Stromal cell of bone marrow (primary cell): ENCODE measurements at regions not wholly inside any gene's neighbourhood (a gene's known extent, or its start where the extent isn't known, plus 50 kb on each side); places are given as distances from the start of the nearest gene placed in this dataset.
"Not testable (repeated sequence)": the region's sequence is repeated elsewhere in the genome, so short reads cannot be mapped to it uniquely, and the experiment has no call there.

Source experiments
- DNase-seq: peaks from one replicate; pipeline ENCODE4 v3.0.0-alpha.2; 2012; ENCODE audit warnings: low read depth

DNA sequence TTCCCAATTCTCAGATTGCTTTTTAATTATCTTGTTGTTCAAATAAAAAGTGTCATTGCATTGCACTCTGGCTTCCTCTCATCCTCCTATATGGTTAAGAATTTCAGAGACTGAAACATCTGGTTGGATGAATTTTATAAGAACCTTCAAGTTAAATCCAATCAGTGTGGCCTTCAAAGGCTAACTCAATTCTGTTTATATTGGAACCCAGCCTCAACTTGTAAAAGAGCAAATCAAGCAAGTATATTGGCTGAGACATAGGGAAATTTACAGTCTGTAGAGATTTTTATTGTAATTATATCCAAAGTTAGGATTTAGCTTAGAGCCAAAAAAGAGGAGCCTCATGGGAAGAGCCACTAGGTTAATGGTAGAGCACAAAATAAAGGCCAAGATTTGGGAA, 159.9 kb upstream of the FER start:
- DNase-seq, result no peak

GRCh38 chr5:108581026-108581425, 166.7 kb upstream of the FER start:
- DNase-seq, result no peak

DNA sequence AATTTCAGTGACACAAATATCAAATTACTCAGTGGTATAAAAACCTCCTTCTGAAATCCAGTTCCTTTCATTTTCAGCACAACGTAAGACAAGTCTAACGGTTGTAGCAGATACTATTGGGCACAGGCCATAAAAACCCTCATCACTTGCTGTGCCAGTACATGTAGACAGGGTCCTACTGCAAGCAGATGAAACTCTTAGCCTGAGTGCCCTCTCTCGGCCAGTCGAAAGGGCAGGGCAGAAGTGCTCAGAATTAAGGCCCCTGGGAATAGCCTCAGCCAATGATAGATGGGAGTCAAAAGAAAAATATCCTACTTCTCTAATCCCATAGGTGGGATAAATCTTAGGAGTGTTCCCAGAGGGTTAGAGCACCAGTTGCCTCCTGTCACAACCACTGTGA, 168.5 kb upstream of the FER start:
- DNase-seq, result no peak

DNA sequence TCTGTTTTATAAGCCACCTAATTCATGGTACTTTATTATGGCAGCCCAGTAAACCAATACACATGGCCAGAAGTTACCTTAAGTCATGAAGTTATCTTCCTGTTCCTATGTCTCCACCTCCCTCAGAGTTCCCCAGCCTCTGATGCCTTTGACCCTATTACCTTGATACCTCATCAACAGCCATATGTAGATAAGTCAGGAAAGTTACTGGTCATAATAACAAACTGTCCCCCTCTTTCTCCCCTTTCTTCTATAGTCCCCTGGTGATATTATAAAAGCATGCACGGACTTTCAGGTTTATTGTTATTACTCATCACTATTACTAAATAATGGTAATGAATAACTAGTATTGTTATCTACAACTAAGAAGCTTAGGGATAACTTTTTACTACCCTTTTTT, 168.9 kb upstream of the FER start:
- no peak for DNase-seq

DNA sequence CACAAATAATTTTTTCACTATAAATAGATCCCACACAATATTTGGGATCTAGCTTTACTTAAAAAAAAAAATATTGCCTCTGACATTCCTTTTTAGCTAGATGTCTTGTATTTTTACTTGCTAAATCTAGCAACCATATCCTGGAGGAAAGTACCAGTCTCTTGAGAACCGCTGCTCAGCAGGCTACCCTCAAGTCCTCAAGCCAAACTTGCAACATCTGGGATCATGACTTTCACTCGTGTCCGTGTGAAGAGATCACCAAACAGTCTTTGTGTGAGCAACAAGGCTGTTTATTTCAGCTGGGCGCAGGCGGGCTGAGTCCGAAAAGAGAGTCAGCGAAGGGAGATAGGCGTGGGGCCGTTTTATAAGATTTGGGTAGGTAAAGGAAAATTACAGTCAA, 180.3 kb upstream of the FER start:
- DNase-seq, result no peak

- no peak for DNase-seq
These were observed 182.5 kb upstream of the FBXL17 start for GRCh38 chr5:108564441-108564840.

DNA sequence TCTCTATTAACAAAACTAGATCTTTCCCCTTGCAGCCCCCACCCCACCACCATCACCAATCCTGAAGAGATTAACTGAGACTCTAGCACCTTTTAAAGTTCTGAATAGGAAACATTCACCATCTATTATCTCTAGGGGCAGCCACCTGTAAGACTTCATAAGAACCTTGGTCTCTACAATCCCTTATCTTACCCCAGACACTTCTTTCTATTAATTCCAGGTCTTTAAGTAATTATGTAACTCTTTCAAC, 180.2 kb upstream of the FBXL17 start:
- no peak for DNase-seq

DNA sequence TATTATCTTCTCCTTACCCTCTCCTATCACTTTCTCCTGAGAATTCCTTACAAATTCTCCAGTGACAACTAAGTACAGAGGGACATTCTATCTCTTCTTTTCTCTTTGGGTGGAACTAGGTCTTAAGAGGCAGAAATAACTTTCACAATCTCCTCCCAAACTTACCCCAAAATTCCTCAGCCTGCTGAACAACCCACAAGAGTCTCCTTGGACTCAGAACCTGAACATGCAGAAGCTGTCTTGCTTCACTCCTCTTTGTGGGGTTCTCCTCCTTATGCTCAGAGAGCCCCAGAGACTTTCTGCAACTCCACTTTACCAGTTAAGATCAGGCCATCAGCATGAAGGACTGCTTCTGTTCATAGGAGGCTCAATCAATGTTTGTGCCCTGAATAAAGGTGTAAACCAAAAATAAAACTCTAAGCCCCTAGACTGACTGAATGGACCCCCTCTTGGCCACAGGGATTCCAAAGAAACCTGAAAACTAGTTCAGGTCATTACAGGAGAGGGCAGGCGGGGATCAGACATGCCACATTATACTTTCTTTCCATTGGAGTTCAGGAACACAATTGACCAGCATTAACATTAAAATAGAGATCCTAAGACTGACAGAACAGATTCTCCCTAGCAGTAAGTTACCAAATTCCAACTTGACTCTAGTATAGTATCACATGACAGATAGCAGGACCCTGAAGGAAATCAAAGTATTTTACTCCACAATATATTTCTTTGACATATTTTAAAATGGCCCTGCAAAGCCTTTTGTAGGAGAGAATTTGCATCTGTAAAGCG, 179.7 kb upstream of the FBXL17 start:
- DNase-seq, result peak; percentile 31

DNA sequence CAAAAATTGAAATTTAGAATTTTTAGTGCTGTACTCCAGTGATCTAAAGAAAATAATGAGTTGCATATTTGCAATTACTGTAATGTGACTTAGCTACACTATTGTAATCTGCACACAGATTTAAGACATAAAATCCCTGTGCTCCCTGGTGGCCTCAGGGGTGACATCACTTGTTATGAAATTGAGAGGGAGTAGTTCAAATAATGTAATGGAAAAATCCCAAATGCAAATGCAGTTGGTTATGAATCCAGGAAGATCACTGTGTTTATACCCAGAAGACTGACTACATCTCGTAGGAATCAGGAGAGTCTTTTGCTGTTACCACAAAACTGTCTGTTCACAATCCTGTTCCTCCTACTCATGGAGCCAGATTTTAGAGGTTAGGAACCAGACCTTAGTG, 178.7 kb upstream of the FBXL17 start:
- peak; percentile 97 for DNase-seq

- no peak for DNase-seq
These were observed 178.3 kb upstream of the FBXL17 start for GRCh38 chr5:108560166-108560565.

DNA sequence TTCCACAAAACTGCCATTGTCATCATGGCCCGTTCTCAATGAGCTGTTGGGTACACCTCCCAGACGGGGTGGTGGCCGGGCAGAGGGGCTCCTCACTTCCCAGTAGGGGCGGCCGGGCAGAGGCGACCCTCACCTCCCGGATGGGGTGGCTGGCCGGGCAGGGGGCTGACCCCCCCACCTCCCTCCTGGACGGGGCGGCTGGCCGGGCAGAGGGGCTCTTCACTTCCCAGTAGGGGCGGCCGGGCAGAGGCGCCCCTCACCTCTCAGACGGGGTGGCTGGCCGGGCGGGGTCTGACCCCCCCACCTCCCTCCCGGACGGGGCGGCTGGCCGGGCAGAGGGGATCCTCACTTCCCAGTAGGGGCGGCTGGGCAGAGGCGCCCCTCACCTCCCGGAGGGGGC, 176.9 kb upstream of the FBXL17 start:
- DNase-seq, result not testable (repeated sequence)

- not testable (repeated sequence) for DNase-seq
These were observed 176.2 kb upstream of the FBXL17 start for GRCh38 chr5:108558142-108558541.

DNA sequence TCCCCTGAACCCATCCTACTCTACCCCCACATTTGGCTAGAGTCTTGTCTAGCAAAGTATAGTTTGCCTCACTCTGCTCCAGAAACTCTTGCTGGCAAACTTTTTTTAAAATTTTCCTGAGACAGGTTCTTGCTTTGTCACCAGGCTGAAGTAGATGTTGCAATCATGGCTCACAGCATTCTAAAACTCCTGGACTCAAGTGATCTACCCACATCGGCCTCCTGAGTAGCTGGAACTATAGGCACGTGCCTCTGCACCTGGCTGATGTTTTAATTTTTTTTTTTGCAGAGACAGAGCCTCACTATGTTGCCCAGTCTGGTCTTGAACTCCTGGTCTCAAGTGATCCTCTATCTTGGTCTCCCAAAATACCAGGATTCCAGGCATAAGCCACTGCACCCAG, 175.8 kb upstream of the FBXL17 start:
- DNase-seq, result no peak

GRCh38 chr5:108556441-108557145, 174.7 kb upstream of the FBXL17 start:
- DNase-seq, result no peak

GRCh38 chr5:108548684-108549596, 167.0 kb upstream of the FBXL17 start:
- DNase-seq, result no peak

GRCh38 chr5:108546939-108547338, 165.0 kb upstream of the FBXL17 start:
- DNase-seq, result no peak

DNA sequence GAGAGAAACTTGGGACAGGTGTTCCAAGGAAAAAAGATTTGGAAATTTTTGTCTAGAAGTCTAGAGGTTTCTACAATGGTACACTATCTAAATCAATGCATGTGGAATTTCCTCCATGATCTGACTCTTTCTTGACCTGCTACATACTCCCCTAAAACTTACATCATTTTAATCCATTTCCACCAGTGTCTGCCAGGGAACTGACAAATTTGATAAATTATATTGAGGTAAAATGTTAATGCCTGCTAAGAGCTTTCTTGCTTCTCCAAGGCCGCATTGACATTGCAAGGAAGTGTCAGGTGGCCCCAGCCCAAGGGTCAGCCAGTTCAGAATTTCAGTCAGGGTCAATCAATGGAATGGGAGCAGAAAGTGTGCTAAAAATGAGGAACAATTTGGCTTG, 163.4 kb upstream of the FBXL17 start:
- no peak for DNase-seq

- no peak for DNase-seq
These were observed 161.6 kb upstream of the FBXL17 start for GRCh38 chr5:108543486-108543885.

DNA sequence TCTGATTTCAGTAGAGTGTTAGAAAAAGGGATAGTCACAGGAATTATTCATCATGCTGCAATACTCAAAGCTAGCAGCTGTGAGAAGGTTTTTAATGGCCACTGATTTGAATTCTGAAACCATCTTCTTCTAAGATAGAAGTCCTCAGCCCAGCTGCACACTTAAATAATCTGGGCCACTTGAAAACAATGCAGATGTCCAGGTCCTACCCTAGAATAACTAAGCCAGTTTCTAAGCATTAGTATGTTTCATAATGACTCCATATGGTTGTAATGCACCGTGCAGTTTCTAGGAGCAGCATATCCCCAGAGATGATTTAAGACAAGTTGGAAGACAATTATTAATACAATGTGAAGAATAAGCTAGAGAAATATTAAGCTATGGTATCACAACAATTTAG, 159.9 kb upstream of the FBXL17 start:
- no peak for DNase-seq

GRCh38 chr5:108536321-108536720, 154.4 kb upstream of the FBXL17 start:
- DNase-seq, result no peak

DNA sequence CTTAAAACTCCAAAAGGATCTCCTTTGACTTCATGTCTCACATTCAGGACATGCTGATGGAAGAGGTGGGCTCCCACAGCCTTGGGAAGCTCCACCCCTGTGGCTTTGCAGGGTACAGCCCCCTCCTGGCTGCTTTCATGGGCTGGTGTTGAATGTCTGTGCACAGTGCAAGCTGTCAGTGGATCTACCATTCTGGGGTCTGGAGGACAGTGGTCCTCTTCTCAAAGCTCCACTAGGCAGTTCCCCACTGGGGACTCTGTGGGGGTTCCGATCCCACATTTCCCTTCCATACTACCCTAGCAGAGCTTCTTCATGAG, 150.2 kb upstream of the FBXL17 start:
- not testable (repeated sequence) for DNase-seq

- no peak for DNase-seq
These were observed 149.7 kb upstream of the FBXL17 start for GRCh38 chr5:108531367-108532128.
